ENCODE measurements at regions not wholly inside any gene's neighbourhood (a gene's known extent, or its start where the extent isn't known, plus 50 kb on each side); places are given as distances from the start of the nearest gene placed in this dataset.

- TF ChIP-seq ZNF138 (CRISPR knock-in tag; conservative IDR thresholded peaks at IDR 0.05) (no peak), TCF7 (CRISPR knock-in tag; IDR thresholded peaks at IDR 0.05; ENCODE audit: low read depth) (no peak), CTCF (IDR thresholded peaks at IDR 0.05) (no peak), ZNF121 (CRISPR knock-in tag; IDR thresholded peaks at IDR 0.05) (no peak), AFF4 (CRISPR knock-in tag; IDR thresholded peaks at IDR 0.05; ENCODE audit: borderline replicate concordance) (no peak), ATF3 (CRISPR knock-in tag; conservative IDR thresholded peaks at IDR 0.05) (no peak), FOXP4 (CRISPR knock-in tag; IDR thresholded peaks at IDR 0.05) (no peak), FOXP1 (CRISPR knock-in tag; IDR thresholded peaks at IDR 0.05; ENCODE audit: borderline replicate concordance) (no peak), EMX1 (CRISPR knock-in tag; IDR thresholded peaks at IDR 0.05) (no peak), GABPB1 (CRISPR knock-in tag; IDR thresholded peaks at IDR 0.05) (no peak), CREM (CRISPR knock-in tag; IDR thresholded peaks at IDR 0.05) (no peak), CREB1 (CRISPR knock-in tag; IDR thresholded peaks at IDR 0.05) (no peak), NFYB (CRISPR knock-in tag; conservative IDR thresholded peaks at IDR 0.05; ENCODE audit: low read depth) (no peak), NFE2L1 (CRISPR knock-in tag; IDR thresholded peaks at IDR 0.05) (no peak)
Measured at GRCh38 chr16:66308096-66308495, 58.4 kb upstream of the CDH5 start.

All from WTC11 (cell line).